Thymus (tissue), 11 donors: ENCODE measurements at regions not wholly inside any gene's neighbourhood (a gene's known extent, or its start where the extent isn't known, plus 50 kb on each side); places are given as distances from the start of the nearest gene placed in this dataset.
"Not testable (repeated sequence)": the region's sequence is repeated elsewhere in the genome, so short reads cannot be mapped to it uniquely, and the experiment has no call there.

Experiments
- DNase-seq, 9 donors: peaks; one replicate each; pipeline ENCODE4 v3.0.0-alpha.2; 2013; ENCODE audit warnings: low spot score in 9 of 9, low read depth in 6 of 9, missing footprints in 1 of 9
- H3K27ac ChIP-seq, 2 donors: one replicate each; pipeline ENCODE4 v1.5.1; 2013; ENCODE audit warnings: control low read depth in 1 of 2, low read depth in 1 of 2, low read length in 1 of 2, mild to moderate bottlenecking in 1 of 2, moderate library complexity in 1 of 2
- H3K27me3 ChIP-seq, 2 donors: one replicate each; pipeline ENCODE4 v1.5.1; 2013; ENCODE audit warnings: low read length in 1 of 2; ENCODE audit not compliant: control insufficient read depth in 2 of 2, insufficient read depth in 1 of 2
- H3K36me3 ChIP-seq, 2 donors: one replicate each; pipeline ENCODE4 v1.5.1; 2013; ENCODE audit warnings: low read length in 1 of 2, mild to moderate bottlenecking in 1 of 2, moderate library complexity in 1 of 2; ENCODE audit not compliant: control insufficient read depth in 2 of 2, insufficient read depth in 2 of 2
- H3K4me1 ChIP-seq, 2 donors: one replicate each; pipeline ENCODE4 v1.5.1; 2013; ENCODE audit warnings: low read length in 2 of 2; ENCODE audit not compliant: control insufficient read depth in 2 of 2, insufficient read depth in 2 of 2
- H3K4me3 ChIP-seq, 2 donors: one replicate each; pipeline ENCODE4 v1.5.1; 2013; ENCODE audit warnings: low read length in 2 of 2, control low read depth in 1 of 2, mild to moderate bottlenecking in 1 of 2
- H3K9me3 ChIP-seq, 2 donors: one replicate each; pipeline ENCODE4 v1.5.1; 2013; ENCODE audit warnings: low read length in 1 of 2, mild to moderate bottlenecking in 1 of 2; ENCODE audit not compliant: control insufficient read depth in 2 of 2, insufficient read depth in 1 of 2
- WGBS: extraction: QIAGEN DNeasy Blood & Tissue Kit; methylation state at CpG from one replicate; pipeline ENCODE4 v1.1.7; 2013; 5-methylcytosine and 5-hydroxymethylcytosine counted together
- donor health status: healthy.

GRCh38 chr3:147514366-147515160 is 105.4 kb downstream of the ZIC1 start:
- no peaks in the 10 kb centered on the region for H3K9me3 ChIP-seq
- H3K36me3 ChIP-seq, result no peaks in the 10 kb centered on the region
- 64% methylated on average over 8 of the region's 8 CpGs for WGBS
- H3K27ac ChIP-seq, result no peak overlapping the region
- DNase-seq, result no peak
- no peaks in the 10 kb centered on the region for H3K27me3 ChIP-seq
- no peak overlapping the region for H3K4me3 ChIP-seq
- H3K4me1 ChIP-seq, result no peaks in the 10 kb centered on the region

DNA sequence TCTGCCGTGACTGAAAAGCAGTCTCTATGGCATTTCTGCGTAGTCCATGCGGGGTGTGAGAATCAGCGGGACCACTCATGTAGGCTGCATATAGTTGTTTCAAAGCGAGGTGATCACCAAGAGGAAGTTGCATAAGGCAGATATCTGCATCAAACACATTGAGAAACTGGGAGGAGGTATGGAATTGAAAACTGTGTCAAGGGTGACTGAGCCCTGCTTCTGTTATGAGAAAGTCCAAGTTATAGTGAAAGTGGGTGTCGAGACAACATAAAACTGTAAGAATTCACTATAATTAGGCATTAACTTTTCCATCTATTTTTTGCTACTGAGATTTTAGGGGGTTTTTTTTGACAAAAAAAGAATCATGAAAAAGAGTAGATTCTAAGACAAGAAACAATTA is 109.3 kb downstream of the ZIC1 start:
- Histone ChIP-seq H3K4me3 (no peak overlapping the region), H3K36me3 (no peaks in the 10 kb centered on the region), H3K4me1 (no peaks in the 10 kb centered on the region), H3K27ac (no peak overlapping the region), H3K27me3 (no peaks in the 10 kb centered on the region), H3K9me3 (no peaks in the 10 kb centered on the region)
- DNase-seq, result no peak
- WGBS, result 71% methylated on average over 6 of the region's 6 CpGs

GRCh38 chr3:147521646-147522045 is 112.5 kb downstream of the ZIC1 start:
- WGBS, result 89% methylated on average over 3 of the region's 3 CpGs

DNA sequence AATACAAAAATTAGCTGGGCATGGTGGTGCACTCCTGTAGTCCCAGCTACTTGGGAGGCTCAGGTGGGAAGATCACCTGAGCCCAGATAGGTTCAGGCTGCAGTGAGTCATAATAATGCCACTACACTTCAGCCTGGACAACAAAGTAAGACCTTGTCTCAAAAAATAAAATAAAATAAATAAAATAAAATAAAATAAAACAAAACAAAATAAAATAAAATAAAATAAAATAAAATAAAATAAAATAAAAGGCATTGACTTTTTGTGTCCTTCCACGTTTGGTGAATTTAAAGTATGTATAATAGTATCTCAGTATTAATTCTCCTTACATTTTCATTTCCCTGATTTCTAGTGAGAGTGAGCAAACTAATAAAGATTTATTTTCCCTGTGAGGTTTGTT is 113.6 kb downstream of the ZIC1 start:
- H3K36me3 ChIP-seq, H3K9me3 ChIP-seq, DNase-seq, H3K4me3 ChIP-seq, H3K27me3 ChIP-seq, H3K27ac ChIP-seq, H3K4me1 ChIP-seq: not testable (repeated sequence)
- 78% methylated on average over 1 of the region's 1 CpG for WGBS

More at GRCh38 chr3:147521646-147522045, 112.5 kb downstream of the ZIC1 start:
- H3K4me3 ChIP-seq, result no peak overlapping the region
- no peak overlapping the region for H3K27ac ChIP-seq
- no peak for DNase-seq
- no peaks in the 10 kb centered on the region for H3K36me3 ChIP-seq
- H3K27me3 ChIP-seq, result no peaks in the 10 kb centered on the region
- H3K4me1 ChIP-seq, result no peaks in the 10 kb centered on the region
- H3K9me3 ChIP-seq, result no peaks in the 10 kb centered on the region

GRCh38 chr3:147529551-147529950 is 120.4 kb downstream of the ZIC1 start:
- H3K27me3 ChIP-seq, result no peaks in the 10 kb centered on the region
- no peak for DNase-seq
- H3K4me1 ChIP-seq, result no peaks in the 10 kb centered on the region
- no peak overlapping the region for H3K27ac ChIP-seq
- WGBS, result 49% methylated on average over 2 of the region's 2 CpGs
- no peaks in the 10 kb centered on the region for H3K9me3 ChIP-seq
- H3K4me3 ChIP-seq, result no peak overlapping the region
- H3K36me3 ChIP-seq, result no peaks in the 10 kb centered on the region

DNA sequence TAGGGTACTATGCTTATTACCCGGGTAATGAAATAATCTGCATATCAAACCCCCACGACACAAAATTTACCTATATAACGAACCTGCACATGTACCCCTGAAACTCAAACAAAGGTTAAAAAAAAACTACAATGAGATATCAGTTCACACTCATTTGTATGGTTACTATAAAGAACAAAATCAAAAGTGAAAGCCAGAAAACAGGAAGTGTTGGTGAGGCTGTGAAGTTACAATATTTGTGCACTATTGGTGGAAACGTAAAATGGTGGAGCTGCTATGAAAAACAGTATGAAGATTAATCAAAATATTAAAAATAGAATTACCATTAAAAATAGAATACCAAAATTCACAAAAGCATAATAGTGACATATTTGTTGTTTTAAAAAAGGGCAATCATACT is 128.9 kb downstream of the ZIC1 start:
- 87% methylated on average over 4 of the region's 4 CpGs for WGBS

DNA sequence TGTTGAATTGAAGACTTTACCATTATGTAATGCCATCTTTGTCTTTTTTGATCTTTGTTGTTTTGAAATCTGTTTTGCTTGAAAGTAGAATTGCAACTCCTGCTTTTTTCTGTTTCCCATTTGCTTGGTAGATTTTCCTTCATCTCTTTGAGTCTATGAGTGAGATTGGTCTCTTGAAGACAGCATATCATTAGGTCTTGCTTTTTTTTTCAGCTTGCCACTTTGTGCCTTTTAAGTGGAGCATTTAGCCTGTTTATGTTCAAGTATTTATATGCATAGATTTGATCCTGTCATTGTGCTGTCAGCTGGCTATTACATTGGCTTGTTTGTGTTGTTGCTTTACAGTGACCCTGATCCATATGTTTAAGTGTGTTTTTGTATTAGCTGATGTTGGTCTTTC is 131.8 kb downstream of the ZIC1 start:
- no peak for DNase-seq
- Histone ChIP-seq H3K4me3 (no peak overlapping the region), H3K9me3 (no peaks in the 10 kb centered on the region)

More for the DNA sequence above, 128.9 kb downstream of the ZIC1 start:
- Histone ChIP-seq H3K27ac (no peak overlapping the region), H3K4me3 (no peak overlapping the region), H3K27me3 (no peaks in the 10 kb centered on the region), H3K36me3 (no peaks in the 10 kb centered on the region), H3K9me3 (no peaks in the 10 kb centered on the region), H3K4me1 (no peaks in the 10 kb centered on the region)
- DNase-seq, result no peak

DNA sequence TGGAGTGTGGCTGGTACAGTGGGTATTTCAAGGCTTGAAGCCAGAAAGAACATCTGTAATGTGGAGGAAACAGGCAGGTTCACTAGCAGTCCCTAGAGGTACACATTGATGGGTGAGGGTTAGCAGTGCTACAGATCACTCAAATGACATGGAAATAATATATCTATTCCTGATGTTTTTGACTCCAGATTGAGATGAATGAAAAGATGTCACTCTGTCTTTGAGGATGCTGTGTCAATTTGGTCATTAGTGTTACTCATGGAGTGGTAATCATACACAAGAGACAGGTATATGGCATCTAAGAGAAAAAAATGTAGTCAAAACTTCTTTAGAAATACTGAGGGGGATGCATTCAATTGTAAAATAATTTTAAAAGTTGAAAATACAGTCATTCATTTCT is 135.1 kb downstream of the ZIC1 start:
- Histone ChIP-seq H3K9me3 (no peaks in the 10 kb centered on the region), H3K27me3 (no peaks in the 10 kb centered on the region), H3K36me3 (no peaks in the 10 kb centered on the region), H3K27ac (no peak overlapping the region), H3K4me3 (no peak overlapping the region), H3K4me1 (no peaks in the 10 kb centered on the region)
- DNase-seq, result no peak

More for the DNA sequence above, 131.8 kb downstream of the ZIC1 start:
- no peaks in the 10 kb centered on the region for H3K27me3 ChIP-seq
- no peaks in the 10 kb centered on the region for H3K4me1 ChIP-seq
- H3K27ac ChIP-seq, result no peak overlapping the region
- no peaks in the 10 kb centered on the region for H3K36me3 ChIP-seq

GRCh38 chr3:147551491-147551890 is 142.3 kb downstream of the ZIC1 start:
- H3K36me3 ChIP-seq, result no peaks in the 10 kb centered on the region
- no peak overlapping the region for H3K27ac ChIP-seq
- no peak for DNase-seq
- 95% methylated on average over 3 of the region's 3 CpGs for WGBS
- H3K9me3 ChIP-seq, result no peaks in the 10 kb centered on the region
- H3K4me3 ChIP-seq, result no peak overlapping the region
- H3K27me3 ChIP-seq, result no peaks in the 10 kb centered on the region
- H3K4me1 ChIP-seq, result no peaks in the 10 kb centered on the region
